CD4-positive, alpha-beta T cell treated with Interleukin-4 for 1 hour (primary cell): ENCODE measurements at regions not wholly inside any gene's neighbourhood (a gene's known extent, or its start where the extent isn't known, plus 50 kb on each side); places are given as distances from the start of the nearest gene placed in this dataset.
A peak's percentile ranks its signal among the peaks of the same experiment; 100 is the strongest.
"Not testable (repeated sequence)": the region's sequence is repeated elsewhere in the genome, so short reads cannot be mapped to it uniquely, and the experiment has no call there.

ENCODE experiments used
- DNase-seq, 2 donors: peaks; one replicate each; pipeline ENCODE4 v3.0.0-alpha.2; 2020 to 2022

- DNase-seq: peak in 1 of 2 donors; percentile 22
Observed at GRCh38 chr3:72288955-72289691, 504.2 kb upstream of the PROK2 start.

GRCh38 chr3:72287956-72288355 lies 503.0 kb upstream of the PROK2 start:
- no peak for DNase-seq

- DNase-seq: no peak
Observed at GRCh38 chr3:72285502-72285901, 500.6 kb upstream of the PROK2 start.

- DNase-seq: no peak
Observed at GRCh38 chr3:72284471-72284870, 499.5 kb upstream of the PROK2 start.

GRCh38 chr3:72282918-72283317 lies 498.0 kb upstream of the PROK2 start:
- DNase-seq: no peak

GRCh38 chr3:72281551-72281950 lies 496.6 kb upstream of the PROK2 start:
- DNase-seq: no peak

GRCh38 chr3:72280876-72281275 lies 495.9 kb upstream of the PROK2 start:
- DNase-seq: no peak

GRCh38 chr3:72279631-72280041 lies 494.7 kb upstream of the PROK2 start:
- DNase-seq: no peak

GRCh38 chr3:72279068-72279604 lies 494.2 kb upstream of the PROK2 start:
- DNase-seq: no peak

- no peak for DNase-seq
Observed at GRCh38 chr3:72278349-72279067, 493.6 kb upstream of the PROK2 start.

- DNase-seq: no peak
Observed at GRCh38 chr3:72277710-72278109, 492.8 kb upstream of the PROK2 start.

- no peak for DNase-seq
Observed at GRCh38 chr3:72276806-72277205, 491.9 kb upstream of the PROK2 start.

GRCh38 chr3:72275331-72275751 lies 490.4 kb upstream of the PROK2 start:
- no peak for DNase-seq

- peak; percentile 34 to 75 for DNase-seq
Observed at GRCh38 chr3:72274493-72275330, 489.8 kb upstream of the PROK2 start.

- no peak for DNase-seq
Observed at GRCh38 chr3:72273615-72274014, 488.7 kb upstream of the PROK2 start.

- no peak for DNase-seq
Observed at GRCh38 chr3:72272356-72272755, 487.4 kb upstream of the PROK2 start.

- no peak for DNase-seq
Observed at GRCh38 chr3:72271923-72272322, 487.0 kb upstream of the PROK2 start.

- peak in 1 of 2 donors; percentile 34 for DNase-seq
Observed at GRCh38 chr3:72271216-72271615, 486.3 kb upstream of the PROK2 start.

GRCh38 chr3:72270730-72271129 lies 485.8 kb upstream of the PROK2 start:
- no peak for DNase-seq

GRCh38 chr3:72270072-72270681 lies 485.2 kb upstream of the PROK2 start:
- peak; percentile 29 to 82 for DNase-seq

GRCh38 chr3:72269475-72269874 lies 484.5 kb upstream of the PROK2 start:
- DNase-seq: no peak

GRCh38 chr3:72266921-72267524 lies 482.1 kb upstream of the PROK2 start:
- not testable (repeated sequence) for DNase-seq
